Smooth muscle cell (in vitro differentiated cells): ENCODE measurements at regions not wholly inside any gene's neighbourhood (a gene's known extent, or its start where the extent isn't known, plus 50 kb on each side); places are given as distances from the start of the nearest gene placed in this dataset.

Source experiments
- DNase-seq: peaks from one replicate; lab custom pipeline; 2025; ENCODE audit not compliant: unreplicated experiment; lab: John Stamatoyannopoulos, UW
- H2AFZ ChIP-seq: fragments of 200-600 bp; sonication (generic); 2 replicates; pipeline ENCODE4 v1.6.0; 2016; ENCODE audit warnings: antibody characterized with exemption, low read depth, mild to moderate bottlenecking
- H3F3A ChIP-seq: fragments of 200-600 bp; sonication (generic); 2 replicates; pipeline ENCODE4 v1.6.0; 2017; ENCODE audit warnings: antibody characterized with exemption, low read depth
- H3K27ac ChIP-seq: fragments of 200-600 bp; sonication (generic); 2 replicates; pipeline ENCODE4 v1.5.1; 2016; ENCODE audit warnings: low read depth, mild to moderate bottlenecking
- H3K27me3 ChIP-seq: fragments of 200-600 bp; sonication (generic); 2 replicates; pipeline ENCODE4 v1.6.1; 2016; ENCODE audit warnings: low read depth, mild to moderate bottlenecking
- H3K36me3 ChIP-seq: fragments of 200-600 bp; sonication (generic); 2 replicates; pipeline ENCODE4 v1.5.1; 2016; ENCODE audit warnings: low read depth
- H3K4me1 ChIP-seq: fragments of 200-600 bp; sonication (generic); 2 replicates; pipeline ENCODE4 v1.5.1; 2016; ENCODE audit warnings: low read depth
- H3K4me2 ChIP-seq: fragments of 200-600 bp; sonication (generic); 2 replicates; pipeline ENCODE4 v1.6.0; 2016; ENCODE audit warnings: mild to moderate bottlenecking
- H3K4me3 ChIP-seq: fragments of 200-600 bp; sonication (generic); 2 replicates; pipeline ENCODE4 v1.5.1; 2016; ENCODE audit warnings: mild to moderate bottlenecking
- H3K79me2 ChIP-seq: fragments of 200-600 bp; sonication (generic); 2 replicates; pipeline ENCODE4 v1.6.0; 2016; ENCODE audit warnings: low read depth, mild to moderate bottlenecking
- H3K9ac ChIP-seq: fragments of 200-600 bp; sonication (generic); 2 replicates; pipeline ENCODE4 v1.6.0; 2016; ENCODE audit warnings: low read depth
- H3K9me3 ChIP-seq: fragments of 200-600 bp; sonication (generic); replicated peaks from 2 replicates; pipeline ENCODE4 v1.5.1; 2016; ENCODE audit warnings: low read depth
- H4K20me1 ChIP-seq: fragments of 200-600 bp; sonication (generic); 2 replicates; pipeline ENCODE4 v1.6.0; 2016; ENCODE audit warnings: low read depth
- WGBS: methylation state at CpG from one replicate; pipeline ENCODE4 v1.1.7; 2016; ENCODE audit warnings: low lambda C conversion rate; 5-methylcytosine and 5-hydroxymethylcytosine counted together
- TF ChIP-seq, protein P1 (sequence below): fragments of 200-600 bp; sonication (generic); IDR thresholded peaks from 2 replicates; pipeline ENCODE4 v1.5.1; 2017; ENCODE audit warnings: borderline replicate concordance, mild to moderate bottlenecking, antibody characterized with exemption; ENCODE audit not compliant: insufficient read depth, poor library complexity, severe bottlenecking

DNA sequence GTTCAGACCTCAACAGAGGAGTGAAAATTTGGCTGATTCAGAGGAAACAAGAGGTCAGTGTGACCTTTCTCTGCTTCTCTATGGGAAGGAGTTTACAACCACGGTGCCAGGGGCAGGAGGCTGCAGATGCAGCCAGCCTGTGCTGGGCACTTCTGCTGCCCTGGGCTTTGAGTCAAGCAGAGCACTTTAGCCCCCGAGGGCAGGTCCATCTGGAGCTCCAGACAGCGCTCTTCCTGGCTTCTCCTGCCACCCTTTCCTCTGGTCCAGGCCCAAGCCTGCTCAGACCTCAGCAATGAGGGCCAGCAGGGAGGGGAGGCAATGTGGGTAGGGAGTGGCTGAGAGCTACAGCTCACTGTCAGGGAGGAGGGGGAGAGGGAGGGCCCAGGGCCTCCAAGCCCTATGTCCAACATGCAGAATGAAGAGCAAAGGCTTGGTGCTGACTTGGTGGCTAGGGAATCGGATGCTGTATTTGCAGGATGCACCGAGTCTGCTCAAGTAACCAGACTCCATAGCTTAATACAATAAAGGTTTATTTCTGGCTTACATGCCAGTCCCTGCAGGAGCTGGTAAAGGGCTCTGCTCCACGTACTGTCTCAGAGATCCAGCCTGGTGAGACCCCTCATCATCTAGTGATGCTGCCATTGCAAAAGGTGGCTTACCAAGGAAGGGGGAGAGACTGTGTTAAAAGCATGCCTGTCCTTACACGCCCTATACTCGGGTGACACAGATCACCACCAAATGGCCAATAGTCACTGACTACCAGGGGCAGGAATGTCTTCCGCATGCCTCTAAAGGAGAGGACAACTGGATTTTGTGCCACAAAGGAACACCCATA is 481.6 kb downstream of the RPS24 start:
- WGBS = 87% methylated on average over 9 of the region's 9 CpGs
- Histone ChIP-seq H3F3A (peaks cover 4% of the 10 kb centered on the region), H3K36me3 (no peaks in the 10 kb centered on the region), H2AFZ (peak overlapping the region; percentile 21), H3K4me2 (no peak overlapping the region), H3K9me3 (no peaks in the 10 kb centered on the region), H3K9ac (no peak overlapping the region), H3K4me1 (peaks cover 5% of the 10 kb centered on the region), H4K20me1 (no peaks in the 10 kb centered on the region), H3K4me3 (no peak overlapping the region), H3K79me2 (no peaks in the 10 kb centered on the region), H3K27ac (no peak overlapping the region), H3K27me3 (no peaks in the 10 kb centered on the region)
- TF ChIP-seq, protein P1, sequence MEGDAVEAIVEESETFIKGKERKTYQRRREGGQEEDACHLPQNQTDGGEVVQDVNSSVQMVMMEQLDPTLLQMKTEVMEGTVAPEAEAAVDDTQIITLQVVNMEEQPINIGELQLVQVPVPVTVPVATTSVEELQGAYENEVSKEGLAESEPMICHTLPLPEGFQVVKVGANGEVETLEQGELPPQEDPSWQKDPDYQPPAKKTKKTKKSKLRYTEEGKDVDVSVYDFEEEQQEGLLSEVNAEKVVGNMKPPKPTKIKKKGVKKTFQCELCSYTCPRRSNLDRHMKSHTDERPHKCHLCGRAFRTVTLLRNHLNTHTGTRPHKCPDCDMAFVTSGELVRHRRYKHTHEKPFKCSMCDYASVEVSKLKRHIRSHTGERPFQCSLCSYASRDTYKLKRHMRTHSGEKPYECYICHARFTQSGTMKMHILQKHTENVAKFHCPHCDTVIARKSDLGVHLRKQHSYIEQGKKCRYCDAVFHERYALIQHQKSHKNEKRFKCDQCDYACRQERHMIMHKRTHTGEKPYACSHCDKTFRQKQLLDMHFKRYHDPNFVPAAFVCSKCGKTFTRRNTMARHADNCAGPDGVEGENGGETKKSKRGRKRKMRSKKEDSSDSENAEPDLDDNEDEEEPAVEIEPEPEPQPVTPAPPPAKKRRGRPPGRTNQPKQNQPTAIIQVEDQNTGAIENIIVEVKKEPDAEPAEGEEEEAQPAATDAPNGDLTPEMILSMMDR = no peak
- no peak for DNase-seq

DNA sequence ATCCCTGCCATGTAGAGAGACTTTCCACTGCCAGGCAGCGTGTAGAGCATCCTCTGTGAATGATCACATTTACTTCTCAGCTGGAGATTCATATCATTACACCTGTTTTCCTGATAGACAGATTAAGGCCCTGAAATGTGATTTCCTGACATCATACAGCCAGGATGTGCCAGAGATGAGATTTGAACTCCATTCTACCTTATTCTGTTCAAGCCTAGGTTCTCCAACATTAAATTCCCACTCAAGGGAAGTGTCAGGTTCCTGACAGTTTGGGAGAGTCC is 482.1 kb downstream of the RPS24 start:
- Histone ChIP-seq H3K27ac (no peak overlapping the region), H3K27me3 (no peaks in the 10 kb centered on the region), H3K4me1 (no peaks in the 10 kb centered on the region), H3K9ac (no peak overlapping the region), H3K4me2 (no peak overlapping the region), H3K9me3 (no peaks in the 10 kb centered on the region), H3F3A (peaks cover 8% of the 10 kb centered on the region), H4K20me1 (no peaks in the 10 kb centered on the region), H3K79me2 (no peaks in the 10 kb centered on the region), H3K4me3 (no peak overlapping the region), H2AFZ (no peak overlapping the region), H3K36me3 (no peaks in the 10 kb centered on the region)
- TF ChIP-seq, protein P1 = no peak
- 96% methylated on average over 1 of the region's 1 CpG for WGBS
- DNase-seq = no peak

GRCh38 chr10:78516236-78516635 is 482.6 kb downstream of the RPS24 start:
- H3K27ac ChIP-seq = no peak overlapping the region
- H3K9me3 ChIP-seq = no peaks in the 10 kb centered on the region
- H2AFZ ChIP-seq = no peak overlapping the region
- no peaks in the 10 kb centered on the region for H3K4me1 ChIP-seq
- H3K36me3 ChIP-seq = no peaks in the 10 kb centered on the region
- 95% methylated on average over 3 of the region's 3 CpGs for whole genome bisulfite sequencing
- H3K4me3 ChIP-seq = no peak overlapping the region
- TF ChIP-seq, protein P1 = no peak
- no peak for DNase-seq
- H4K20me1 ChIP-seq = no peaks in the 10 kb centered on the region
- H3K79me2 ChIP-seq = no peaks in the 10 kb centered on the region
- no peak overlapping the region for H3K4me2 ChIP-seq
- H3K9ac ChIP-seq = no peak overlapping the region
- H3K27me3 ChIP-seq = no peaks in the 10 kb centered on the region
- peaks cover 11% of the 10 kb centered on the region for H3F3A ChIP-seq

DNA sequence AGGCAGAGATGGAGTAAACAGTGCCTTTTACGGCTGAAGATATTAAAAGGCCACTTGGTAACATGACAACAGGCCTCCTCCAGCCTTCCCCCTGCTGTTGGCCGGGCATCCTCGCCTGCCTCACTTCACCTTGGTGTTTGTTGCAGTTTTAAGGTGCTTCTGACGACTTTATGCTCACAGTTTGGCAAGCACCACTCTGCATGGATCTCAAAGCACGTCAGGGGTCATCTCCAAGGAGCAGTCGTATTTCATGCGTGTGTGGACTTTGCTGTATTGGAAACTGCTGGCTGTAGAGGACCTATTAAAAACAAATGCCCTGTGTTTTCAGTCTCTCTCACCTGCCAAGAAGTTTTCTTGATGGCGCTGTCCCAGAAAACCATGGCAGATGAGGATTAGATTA is 483.1 kb downstream of the RPS24 start:
- 92% methylated on average over 8 of the region's 8 CpGs for WGBS
- Histone ChIP-seq H3K9ac (no peak overlapping the region), H3K4me3 (no peak overlapping the region), H3K27me3 (no peaks in the 10 kb centered on the region), H3F3A (peaks cover 11% of the 10 kb centered on the region), H3K9me3 (no peaks in the 10 kb centered on the region), H3K4me2 (no peak overlapping the region), H3K79me2 (no peaks in the 10 kb centered on the region), H4K20me1 (no peaks in the 10 kb centered on the region), H3K4me1 (no peaks in the 10 kb centered on the region), H3K27ac (no peak overlapping the region), H3K36me3 (no peaks in the 10 kb centered on the region), H2AFZ (no peak overlapping the region)
- no peak for DNase-seq
- TF ChIP-seq, protein P1 = no peak
